ENCODE measurements at regions not wholly inside any gene's neighbourhood (a gene's known extent, or its start where the extent isn't known, plus 50 kb on each side); places are given as distances from the start of the nearest gene placed in this dataset.

DNA sequence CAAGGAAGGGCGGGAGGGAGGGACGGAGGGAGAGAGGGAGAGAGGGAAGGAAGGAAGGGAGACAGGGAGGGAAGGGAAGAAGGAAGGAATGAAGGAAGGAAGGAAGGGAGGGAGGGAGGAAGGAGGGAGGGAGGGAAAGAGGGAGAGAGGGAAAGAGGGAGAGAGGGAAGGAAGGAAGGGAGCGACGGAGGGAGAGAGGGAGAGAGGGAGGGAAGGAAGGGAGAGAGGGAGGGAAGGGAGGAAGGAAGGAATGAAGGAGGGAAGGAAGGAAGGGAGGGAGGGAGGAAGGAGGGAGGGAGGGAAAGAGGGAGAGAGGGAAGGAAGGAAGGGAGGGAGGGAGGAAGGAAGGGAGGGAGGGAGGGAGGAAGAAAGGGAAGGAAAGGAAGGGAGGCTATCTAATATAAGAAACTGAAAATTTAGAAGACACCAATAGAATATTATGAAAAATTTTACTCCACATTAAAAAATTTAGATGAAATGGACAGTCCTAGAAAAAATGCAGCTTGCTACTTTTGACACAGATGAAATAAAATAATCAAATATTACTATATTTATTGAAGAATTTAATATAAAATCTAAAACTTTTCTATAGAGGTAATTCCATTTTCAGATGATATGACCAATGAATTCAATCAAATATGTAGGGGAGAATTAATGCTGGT, 280.3 kb upstream of the SLITRK3 start:
- H2AK9ac ChIP-seq (replicated peaks; ENCODE audit: low read depth, low read length, poor library complexity) = no peak overlapping the region
- no peak overlapping the region for H2BK5ac ChIP-seq (ENCODE audit: low read depth, low read length, poor library complexity, severe bottlenecking)
- H3K18ac ChIP-seq (ENCODE audit: low read depth, low read length) = no peak overlapping the region
- ATAC-seq (ENCODE audit: low read depth) (no peak), DNase-seq (no peak)
- no peak overlapping the region for H3K4ac ChIP-seq (ENCODE audit: low read depth, low read length)
- H4K8ac ChIP-seq (ENCODE audit: low read depth in 2 of 2, low read length in 2 of 2) = no peak overlapping the region
- no peak overlapping the region for H2BK120ac ChIP-seq (ENCODE audit: low read depth, low read length)
- H3K14ac ChIP-seq (replicated peaks; ENCODE audit: low read depth, low read length) = no peak overlapping the region
- no peak overlapping the region for H2AFZ ChIP-seq (replicated peaks; ENCODE audit: low read length, poor library complexity)
- H2BK20ac ChIP-seq (ENCODE audit: low read depth, low read length) = no peak overlapping the region
- no peaks in the 10 kb centered on the region for H3K9me3 ChIP-seq (ENCODE audit: control insufficient read depth, insufficient read depth, low read length)
- in situ Hi-C loops (cut with MboI; ENCODE audit: low sequenced_read_pairs) = no loop called here
- H4K91ac ChIP-seq (ENCODE audit: insufficient read depth, low read depth, low read length) = no peak overlapping the region
- TF ChIP-seq CTCF (conservative IDR thresholded peaks at IDR 0.05; ENCODE audit: low read depth, low read length) (no peak), RCOR1 (IDR thresholded peaks at IDR 0.05; ENCODE audit: insufficient replicate concordance, low read length) (no peak), MAFK (IDR thresholded peaks at IDR 0.05; ENCODE audit: low read depth, low read length) (no peak), NFE2L2 (IDR thresholded peaks at IDR 0.05; ENCODE audit: low read depth, low read length) (no peak), SMC3 (IDR thresholded peaks at IDR 0.05; ENCODE audit: low read depth, low read length) (no peak)
- TF ChIP-seq, protein P1, sequence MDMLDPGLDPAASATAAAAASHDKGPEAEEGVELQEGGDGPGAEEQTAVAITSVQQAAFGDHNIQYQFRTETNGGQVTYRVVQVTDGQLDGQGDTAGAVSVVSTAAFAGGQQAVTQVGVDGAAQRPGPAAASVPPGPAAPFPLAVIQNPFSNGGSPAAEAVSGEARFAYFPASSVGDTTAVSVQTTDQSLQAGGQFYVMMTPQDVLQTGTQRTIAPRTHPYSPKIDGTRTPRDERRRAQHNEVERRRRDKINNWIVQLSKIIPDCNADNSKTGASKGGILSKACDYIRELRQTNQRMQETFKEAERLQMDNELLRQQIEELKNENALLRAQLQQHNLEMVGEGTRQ (IDR thresholded peaks at IDR 0.05; ENCODE audit: low read depth, low read length) = no peak
- no peak overlapping the region for H3K27ac ChIP-seq (ENCODE audit: insufficient read depth, low read length)
- ChIA-PET POLR2A (ENCODE audit: unreplicated experiment) (no interaction called here), CTCF (no interaction called here)
- no peaks in the 10 kb centered on the region for H3K9me1 ChIP-seq (ENCODE audit: insufficient read depth, low read length)
- no peak overlapping the region for H4K5ac ChIP-seq (ENCODE audit: low read depth, low read length)
- no peaks in the 10 kb centered on the region for H3K36me3 ChIP-seq (ENCODE audit: control insufficient read depth, insufficient read depth, low read length)
- no peaks in the 10 kb centered on the region for H3K4me1 ChIP-seq (ENCODE audit: control insufficient read depth, insufficient read depth, low read length)
- H3K4me3 ChIP-seq (ENCODE audit: insufficient read depth, low read depth, low read length) = no peak overlapping the region
- no peak overlapping the region for H3K23ac ChIP-seq (ENCODE audit: low read depth, low read length)
- no peak overlapping the region for H3K56ac ChIP-seq (ENCODE audit: extremely low read depth, insufficient read depth, low read length)
- no peaks in the 10 kb centered on the region for H4K20me1 ChIP-seq (ENCODE audit: insufficient read depth, low read length)
- H2BK15ac ChIP-seq (ENCODE audit: low read depth, low read length) = no peak overlapping the region
- H3K9ac ChIP-seq (ENCODE audit: low read depth, low read length) = no peak overlapping the region
- WGBS, 2 experiments (ENCODE audit: extremely low coverage in 2 of 2, insufficient read length in 1 of 2) = 100% methylated on average over 3 of the region's 4 CpGs; no CpG with 5 or more reads in 1 of the 2 experiments
- no peaks in the 10 kb centered on the region for H3K27me3 ChIP-seq (ENCODE audit: control insufficient read depth, insufficient read depth, low read length)
- dilution Hi-C loops (cut with HindIII; ENCODE audit: low sequenced_read_pairs, unreplicated experiment) = no loop called here
- H3K4me2 ChIP-seq (ENCODE audit: low read depth, low read length) = no peak overlapping the region
- no TSS peak for BruUV-seq (replicated peaks)
- no peaks in the 10 kb centered on the region for H3K79me1 ChIP-seq (ENCODE audit: low read depth in 1 of 2, low read length in 2 of 2)
- H2AK5ac ChIP-seq (ENCODE audit: low read depth, low read length) = no peak overlapping the region
- intact Hi-C loops (cut with micrococcal nuclease) = no loop called here

All from IMR-90 (cell line).